Colonic mucosa (tissue), 4 donors: ENCODE measurements at regions not wholly inside any gene's neighbourhood (a gene's known extent, or its start where the extent isn't known, plus 50 kb on each side); places are given as distances from the start of the nearest gene placed in this dataset.

ENCODE experiments used
- DNase-seq: peaks from one replicate; pipeline ENCODE4 v3.0.0-alpha.2; 2020
- H3K27ac ChIP-seq: fragments of 200-600 bp; one replicate; pipeline ENCODE4 v1.8.0; 2021
- H3K27me3 ChIP-seq: fragments of 200-600 bp; one replicate; pipeline ENCODE4 v1.8.0; 2021
- H3K36me3 ChIP-seq: fragments of 200-600 bp; one replicate; pipeline ENCODE4 v1.8.0; 2021
- H3K4me1 ChIP-seq: fragments of 200-600 bp; one replicate; pipeline ENCODE4 v1.8.0; 2021; ENCODE audit warnings: mild to moderate bottlenecking
- H3K4me3 ChIP-seq: fragments of 200-600 bp; one replicate; pipeline ENCODE4 v1.8.0; 2021
- H3K9ac ChIP-seq, 2 donors: one replicate each; pipeline ENCODE4 v1.7.0; 2013; ENCODE audit warnings: control low read depth in 2 of 2, low read depth in 2 of 2, low read length in 2 of 2
- H3K9me3 ChIP-seq: fragments of 200-600 bp; one replicate; pipeline ENCODE4 v1.8.0; 2021
- CTCF ChIP-seq: fragments of 200-600 bp; IDR thresholded peaks from one replicate; pipeline ENCODE4 v1.8.0; 2022; ENCODE audit warnings: antibody characterized with exemption, mild to moderate bottlenecking
- intact Hi-C: fragments of 100-400 bp; cut with DNase I; formaldehyde crosslinking; loops from one replicate; pipeline ENCODE4 v1.14.1; 2022
- donor health status: healthy.
- donor health status: DM: no; HTN: no; CAD: no.
- donor health status: DM: no; HTN: no; CAD: no.

- Histone ChIP-seq H3K9ac (no peak overlapping the region), H3K4me1 (no peaks in the 10 kb centered on the region), H3K27me3 (no peaks in the 10 kb centered on the region), H3K36me3 (no peaks in the 10 kb centered on the region), H3K9me3 (no peaks in the 10 kb centered on the region), H3K4me3 (no peak overlapping the region), H3K27ac (no peak overlapping the region)
- TF ChIP-seq CTCF: no peak
- intact Hi-C loops: no loop called here
- no peak for DNase-seq
These were observed 144.3 kb upstream of the PAK3 start for GRCh38 chrX:110951472-110952269.

GRCh38 chrX:110944751-110945675 lies 149.4 kb upstream of the CHRDL1 start:
- Histone ChIP-seq H3K27ac (no peak overlapping the region), H3K4me3 (no peak overlapping the region)
- DNase-seq: no peak

GRCh38 chrX:110944311-110944750 lies 148.7 kb upstream of the CHRDL1 start:
- Histone ChIP-seq H3K4me3 (no peak overlapping the region), H3K27me3 (no peaks in the 10 kb centered on the region), H3K36me3 (no peaks in the 10 kb centered on the region), H3K4me1 (no peaks in the 10 kb centered on the region), H3K9me3 (no peaks in the 10 kb centered on the region), H3K27ac (no peak overlapping the region), H3K9ac (no peak overlapping the region)
- TF ChIP-seq CTCF: no peak
- no peak for DNase-seq
- intact Hi-C loops: no loop called here

More at GRCh38 chrX:110944751-110945675, 149.4 kb upstream of the CHRDL1 start:
- H3K36me3 ChIP-seq: no peaks in the 10 kb centered on the region
- TF ChIP-seq CTCF: no peak
- no peaks in the 10 kb centered on the region for H3K9me3 ChIP-seq
- no peak overlapping the region for H3K9ac ChIP-seq
- intact Hi-C loops: no loop called here
- H3K27me3 ChIP-seq: no peaks in the 10 kb centered on the region
- H3K4me1 ChIP-seq: no peaks in the 10 kb centered on the region

- DNase-seq: no peak
These were observed 146.3 kb upstream of the CHRDL1 start for GRCh38 chrX:110941906-110942305.

More at GRCh38 chrX:110941906-110942305, 146.3 kb upstream of the CHRDL1 start:
- no peaks in the 10 kb centered on the region for H3K36me3 ChIP-seq
- no peak overlapping the region for H3K27ac ChIP-seq
- H3K4me3 ChIP-seq: no peak overlapping the region
- no peaks in the 10 kb centered on the region for H3K27me3 ChIP-seq
- intact Hi-C loops: no loop called here
- H3K9ac ChIP-seq: no peak overlapping the region
- H3K4me1 ChIP-seq: no peaks in the 10 kb centered on the region
- H3K9me3 ChIP-seq: no peaks in the 10 kb centered on the region
- no peak for TF ChIP-seq CTCF
